HG03175 (cell line): ENCODE measurements at regions not wholly inside any gene's neighbourhood (a gene's known extent, or its start where the extent isn't known, plus 50 kb on each side); places are given as distances from the start of the nearest gene placed in this dataset.

Experiments
- ATAC-seq: cut with Tn5 transposase; IDR thresholded peaks from one replicate; pipeline ENCODE4 v1.9.1; 2021; ENCODE audit warnings: mild to moderate bottlenecking, moderate library complexity; ENCODE audit not compliant: unreplicated experiment

GRCh38 chr10:130804778-130805634 lies 506.5 kb downstream of the TCERG1L start:
- ATAC-seq, result no peak

- ATAC-seq, result no peak
Measured at GRCh38 chr10:130805635-130806030, 505.9 kb downstream of the TCERG1L start.

GRCh38 chr10:130806426-130806825 lies 505.1 kb downstream of the TCERG1L start:
- ATAC-seq, result no peak

- no peak for ATAC-seq
Measured at GRCh38 chr10:130807096-130807495, 504.4 kb downstream of the TCERG1L start.

GRCh38 chr10:130807721-130808120 lies 503.8 kb downstream of the TCERG1L start:
- ATAC-seq, result no peak

GRCh38 chr10:130808243-130808642 lies 503.3 kb downstream of the TCERG1L start:
- no peak for ATAC-seq

- no peak for ATAC-seq
Measured at GRCh38 chr10:130808686-130809085, 502.8 kb downstream of the TCERG1L start.

GRCh38 chr10:130809181-130809580 lies 502.3 kb downstream of the TCERG1L start:
- no peak for ATAC-seq

- no peak for ATAC-seq
Measured at GRCh38 chr10:130809761-130810515, 501.6 kb downstream of the TCERG1L start.

GRCh38 chr10:130810856-130811255 lies 500.7 kb downstream of the TCERG1L start:
- ATAC-seq, result no peak

GRCh38 chr10:130812381-130813148 lies 499.0 kb downstream of the TCERG1L start:
- ATAC-seq, result no peak

- no peak for ATAC-seq
Measured at GRCh38 chr10:130814610-130815009, 496.9 kb downstream of the TCERG1L start.

- no peak for ATAC-seq
Measured at GRCh38 chr10:130816116-130816901, 495.2 kb downstream of the TCERG1L start.

- no peak for ATAC-seq
Measured at GRCh38 chr10:130817046-130817624, 494.4 kb downstream of the TCERG1L start.

GRCh38 chr10:130817674-130818073 lies 493.8 kb downstream of the TCERG1L start:
- ATAC-seq, result no peak

GRCh38 chr10:130820880-130821482 lies 490.5 kb downstream of the TCERG1L start:
- no peak for ATAC-seq

- no peak for ATAC-seq
Measured at GRCh38 chr10:130824230-130825014, 487.1 kb downstream of the TCERG1L start.

- ATAC-seq, result no peak
Measured at GRCh38 chr10:130833596-130833995, 477.9 kb downstream of the TCERG1L start.

- ATAC-seq, result no peak
Measured at GRCh38 chr10:130834170-130834569, 477.4 kb downstream of the TCERG1L start.
